LNCAP (cell line): ENCODE measurements at regions not wholly inside any gene's neighbourhood (a gene's known extent, or its start where the extent isn't known, plus 50 kb on each side); places are given as distances from the start of the nearest gene placed in this dataset.

Source experiments
- TF ChIP-seq, protein P1 (sequence below): fragments of 450-650 bp; IDR thresholded peaks from 2 replicates; pipeline ENCODE4 v1.5.1; 2017; ENCODE audit warnings: mild to moderate bottlenecking

- TF ChIP-seq, protein P1, sequence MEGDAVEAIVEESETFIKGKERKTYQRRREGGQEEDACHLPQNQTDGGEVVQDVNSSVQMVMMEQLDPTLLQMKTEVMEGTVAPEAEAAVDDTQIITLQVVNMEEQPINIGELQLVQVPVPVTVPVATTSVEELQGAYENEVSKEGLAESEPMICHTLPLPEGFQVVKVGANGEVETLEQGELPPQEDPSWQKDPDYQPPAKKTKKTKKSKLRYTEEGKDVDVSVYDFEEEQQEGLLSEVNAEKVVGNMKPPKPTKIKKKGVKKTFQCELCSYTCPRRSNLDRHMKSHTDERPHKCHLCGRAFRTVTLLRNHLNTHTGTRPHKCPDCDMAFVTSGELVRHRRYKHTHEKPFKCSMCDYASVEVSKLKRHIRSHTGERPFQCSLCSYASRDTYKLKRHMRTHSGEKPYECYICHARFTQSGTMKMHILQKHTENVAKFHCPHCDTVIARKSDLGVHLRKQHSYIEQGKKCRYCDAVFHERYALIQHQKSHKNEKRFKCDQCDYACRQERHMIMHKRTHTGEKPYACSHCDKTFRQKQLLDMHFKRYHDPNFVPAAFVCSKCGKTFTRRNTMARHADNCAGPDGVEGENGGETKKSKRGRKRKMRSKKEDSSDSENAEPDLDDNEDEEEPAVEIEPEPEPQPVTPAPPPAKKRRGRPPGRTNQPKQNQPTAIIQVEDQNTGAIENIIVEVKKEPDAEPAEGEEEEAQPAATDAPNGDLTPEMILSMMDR = no peak
Observed at GRCh38 chr9:105026451-105026850, 98.5 kb upstream of the ABCA1 start.

DNA sequence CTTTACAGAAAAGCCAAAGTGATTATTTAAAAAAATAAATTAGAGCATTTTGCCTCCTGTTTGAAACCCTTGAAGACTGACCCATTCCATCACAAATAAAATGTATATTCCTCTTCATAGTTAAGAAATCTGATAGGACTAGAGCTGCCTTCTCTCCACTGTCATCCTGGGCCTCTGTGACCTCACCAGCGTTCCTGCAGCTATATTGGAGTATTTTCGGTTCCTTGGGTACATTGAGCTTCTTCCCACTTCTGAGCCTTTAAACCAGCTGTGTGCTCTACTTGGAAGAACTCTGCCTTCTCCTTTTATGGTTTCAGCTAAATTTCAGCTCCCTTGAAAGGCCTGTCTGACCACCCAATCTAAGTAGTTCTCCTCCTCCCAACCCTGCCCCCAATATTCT lies 99.1 kb upstream of the ABCA1 start:
- TF ChIP-seq, protein P1 = no peak

- TF ChIP-seq, protein P1 = no peak
Observed at GRCh38 chr9:105030285-105030684, 102.3 kb upstream of the ABCA1 start.

- TF ChIP-seq, protein P1 = no peak
Observed at GRCh38 chr9:105037139-105037538, 109.2 kb upstream of the ABCA1 start.

GRCh38 chr9:105038051-105038450 lies 110.1 kb upstream of the ABCA1 start:
- TF ChIP-seq, protein P1 = no peak

GRCh38 chr9:105039175-105039799 lies 111.3 kb upstream of the ABCA1 start:
- TF ChIP-seq, protein P1 = no peak

DNA sequence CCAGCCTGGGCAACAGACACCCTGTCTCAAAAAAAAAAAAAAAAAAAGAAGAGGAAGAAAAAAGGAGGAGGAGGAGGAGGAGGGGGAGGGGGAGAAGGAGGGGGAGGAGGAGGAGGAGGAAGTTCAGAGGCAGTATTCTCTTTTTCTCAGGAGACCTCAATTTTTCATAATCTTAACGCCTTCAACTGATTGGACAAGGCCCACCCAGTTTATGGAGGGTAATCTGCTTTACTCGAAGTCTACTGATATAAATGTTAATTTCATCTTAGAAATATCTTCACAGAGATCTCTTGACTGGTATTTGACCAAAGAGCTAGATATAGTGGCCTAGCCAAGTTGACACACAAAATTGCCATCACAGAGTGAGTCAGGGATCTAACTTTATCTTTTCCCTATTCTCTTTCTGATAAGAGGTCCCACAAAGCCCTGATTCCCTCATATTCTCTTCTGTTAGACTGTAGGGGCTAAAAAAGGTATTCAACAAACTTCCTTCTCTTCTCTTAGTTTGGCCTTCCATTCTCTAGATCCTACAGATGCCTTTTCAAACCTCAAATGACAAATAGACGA lies 115.5 kb upstream of the ABCA1 start:
- TF ChIP-seq, protein P1 = no peak
